ENCODE measurements at regions not wholly inside any gene's neighbourhood (a gene's known extent, or its start where the extent isn't known, plus 50 kb on each side); places are given as distances from the start of the nearest gene placed in this dataset.

- TF ChIP-seq POLR2AphosphoS5 (IDR thresholded peaks at IDR 0.05; ENCODE audit: low read depth, low read length) (no peak), POLR2A (IDR thresholded peaks at IDR 0.05; ENCODE audit: low read depth, low read length) (no peak)
These were observed 52.2 kb upstream of the MAP3K1 start for GRCh38 chr5:56763182-56763581.
